ENCODE measurements at regions not wholly inside any gene's neighbourhood (a gene's known extent, or its start where the extent isn't known, plus 50 kb on each side); places are given as distances from the start of the nearest gene placed in this dataset.

- no peak for DNase-seq (ENCODE audit: low read depth in 2 of 2)
These were observed 58.6 kb downstream of the TMEM17 start for GRCh38 chr2:62447411-62447810.

- DNase-seq (ENCODE audit: low read depth in 2 of 2) = no peak
These were observed 59.5 kb downstream of the TMEM17 start for GRCh38 chr2:62446491-62446890.

DNA sequence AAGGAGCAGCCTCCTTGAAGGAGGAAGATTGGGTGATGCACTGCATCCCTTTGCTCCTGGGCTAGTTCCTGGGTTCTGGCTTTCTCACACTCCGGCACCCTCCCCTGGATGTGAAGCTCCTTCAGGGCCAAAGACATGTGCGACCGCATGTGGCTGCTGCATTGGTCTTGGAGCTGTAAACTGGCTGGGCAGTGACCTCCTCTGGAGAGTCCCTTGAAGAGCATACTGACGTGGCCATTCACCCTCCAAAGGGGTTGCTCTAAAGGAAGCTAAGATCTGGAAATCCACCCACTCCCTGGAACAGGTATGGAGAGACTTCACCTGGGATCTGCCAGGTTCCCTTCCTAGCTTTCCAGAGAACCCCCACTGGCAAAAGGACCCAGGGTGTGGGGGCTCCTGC, 62.1 kb downstream of the TMEM17 start:
- DNase-seq (ENCODE audit: low read depth in 2 of 2) = no peak

- no peak for DNase-seq (ENCODE audit: low read depth in 2 of 2)
These were observed 62.5 kb downstream of the TMEM17 start for GRCh38 chr2:62443471-62443870.

DNA sequence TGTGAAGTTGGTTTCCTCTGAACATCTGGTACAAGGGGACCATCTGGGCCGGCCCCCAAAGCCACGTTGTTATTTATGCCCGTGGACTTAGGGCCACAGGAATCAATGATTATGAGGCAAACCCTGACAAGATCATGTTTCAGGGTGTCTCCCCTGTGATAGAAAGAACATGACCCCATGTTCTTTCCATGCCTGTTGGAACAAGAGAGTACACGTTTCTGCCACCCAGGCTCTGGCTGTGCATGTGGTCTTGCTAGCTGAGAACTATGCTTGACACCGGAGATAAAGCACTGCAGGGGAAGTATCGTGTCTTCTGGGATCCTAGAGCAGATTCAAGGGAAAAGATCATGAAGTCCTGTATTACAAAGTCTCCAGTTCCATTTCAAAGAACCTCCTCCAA, 64.2 kb downstream of the TMEM17 start:
- no peak for DNase-seq (ENCODE audit: low read depth in 2 of 2)

GRCh38 chr2:62441421-62441820, 64.6 kb downstream of the TMEM17 start:
- DNase-seq (ENCODE audit: low read depth in 2 of 2) = no peak

DNA sequence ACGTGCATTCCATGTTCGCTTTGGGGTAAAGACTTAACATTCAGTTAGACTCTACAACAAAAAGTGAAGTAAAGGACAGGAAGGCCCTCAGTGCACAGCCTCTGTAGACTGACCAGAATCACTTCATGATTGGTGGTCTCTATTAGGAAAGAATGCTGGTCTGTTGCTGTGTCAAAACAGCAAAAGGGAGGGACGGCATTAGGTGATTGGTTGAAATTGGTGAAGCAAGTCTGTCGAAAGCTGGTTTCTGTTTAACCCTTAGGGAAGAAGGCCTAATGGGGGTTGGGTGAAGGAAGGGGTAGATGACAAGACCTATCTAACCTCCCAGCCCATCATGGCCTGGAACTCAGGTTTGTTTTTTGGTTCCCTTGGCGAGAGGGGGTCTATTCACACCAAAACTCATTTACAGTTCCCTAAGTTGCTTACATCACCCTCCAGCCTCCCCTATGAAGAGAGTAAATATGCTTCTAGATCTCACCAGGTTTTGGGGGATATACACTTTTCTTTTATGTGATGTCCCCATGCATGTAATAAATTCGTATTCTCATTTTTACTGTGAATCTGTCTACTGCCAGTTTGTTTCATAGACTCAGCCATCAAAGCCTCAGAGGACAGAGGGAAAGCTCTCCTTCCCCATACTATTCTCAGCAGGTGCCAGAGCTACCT, 65.6 kb downstream of the TMEM17 start:
- DNase-seq (ENCODE audit: low read depth in 2 of 2) = no peak

DNA sequence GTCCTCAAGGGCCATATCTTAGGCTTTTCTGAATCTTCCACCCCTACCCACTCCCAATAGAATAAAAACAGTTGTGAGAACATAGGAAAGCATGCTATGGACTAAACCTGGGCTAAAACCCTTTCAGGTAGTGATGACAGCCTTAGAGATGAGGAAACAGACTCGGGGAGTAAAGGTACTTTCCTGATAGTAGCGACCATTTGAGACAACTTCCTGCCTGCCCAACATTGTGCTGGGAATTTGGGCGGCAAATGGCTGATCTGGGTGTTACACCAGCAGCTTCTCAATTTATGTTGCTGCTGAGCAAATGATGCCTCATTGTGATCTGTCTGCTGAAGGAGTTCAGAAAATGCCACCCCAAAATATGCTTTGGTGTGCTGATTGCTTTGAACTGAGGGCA, 66.6 kb downstream of the TMEM17 start:
- no peak for DNase-seq (ENCODE audit: low read depth in 2 of 2)

DNA sequence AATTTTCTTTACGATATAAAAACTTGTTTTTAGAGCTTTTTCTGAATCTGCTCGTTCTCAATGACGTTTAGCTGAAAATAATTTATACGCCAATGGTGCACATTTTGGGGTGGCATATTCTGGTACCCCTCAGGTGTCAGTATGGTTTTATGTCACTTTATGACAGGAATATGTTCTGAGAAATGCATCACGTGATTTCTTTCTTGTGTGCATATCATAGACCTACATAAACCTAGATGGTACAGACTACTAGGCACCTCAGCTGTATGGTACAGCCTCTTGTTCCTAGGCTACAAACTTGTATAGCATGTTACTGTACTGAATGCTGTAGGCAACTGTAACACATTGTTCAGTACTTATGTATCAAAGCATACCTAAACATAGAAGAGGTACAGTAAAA, 68.2 kb downstream of the TMEM17 start:
- DNase-seq (ENCODE audit: low read depth in 2 of 2) = no peak

DNA sequence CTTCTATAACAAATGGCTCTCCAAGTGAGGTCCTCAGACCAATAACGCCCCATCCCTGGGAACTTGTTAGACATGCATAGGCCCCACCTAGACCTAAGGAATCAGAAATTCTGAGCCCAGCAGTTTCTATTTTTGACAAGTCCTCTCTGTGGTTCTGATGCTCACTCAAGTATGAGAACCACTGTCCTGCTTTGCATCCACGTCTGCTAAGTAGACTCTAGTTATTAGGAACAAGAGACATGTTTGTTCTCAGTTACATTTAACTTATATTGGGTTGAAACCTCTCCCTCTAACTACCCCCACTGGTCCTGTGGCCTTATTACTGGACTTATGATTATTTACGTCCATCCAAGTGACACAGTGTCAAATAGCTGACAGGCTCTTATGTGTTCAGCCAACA, 70.3 kb downstream of the TMEM17 start:
- no peak for DNase-seq (ENCODE audit: low read depth in 2 of 2)

DNA sequence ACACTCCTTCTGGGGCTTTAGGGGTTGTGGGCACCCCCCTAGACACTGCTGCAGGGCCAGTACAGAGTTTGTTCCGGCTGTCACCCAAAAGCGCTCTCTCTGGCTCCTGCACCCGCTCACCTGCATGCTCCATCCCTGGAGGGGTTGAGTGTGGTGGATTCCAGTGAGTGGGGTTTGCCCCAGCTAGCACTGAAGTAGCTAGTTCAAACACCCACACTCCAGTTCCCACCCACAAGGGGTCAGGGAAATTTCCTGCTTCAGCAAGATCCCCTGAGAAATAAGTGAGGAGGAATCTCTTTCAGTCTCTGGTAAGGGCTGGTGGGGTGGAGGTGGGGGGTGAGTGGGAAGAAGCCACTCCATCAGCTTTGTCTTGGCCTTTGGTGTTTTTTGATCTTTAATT, 73.6 kb downstream of the TMEM17 start:
- DNase-seq (ENCODE audit: low read depth in 2 of 2) = no peak

GRCh38 chr2:62431512-62431911, 74.5 kb downstream of the TMEM17 start:
- no peak for DNase-seq (ENCODE audit: low read depth in 2 of 2)

GRCh38 chr2:62430146-62430545, 75.8 kb downstream of the TMEM17 start:
- no peak for DNase-seq (ENCODE audit: low read depth in 2 of 2)

DNA sequence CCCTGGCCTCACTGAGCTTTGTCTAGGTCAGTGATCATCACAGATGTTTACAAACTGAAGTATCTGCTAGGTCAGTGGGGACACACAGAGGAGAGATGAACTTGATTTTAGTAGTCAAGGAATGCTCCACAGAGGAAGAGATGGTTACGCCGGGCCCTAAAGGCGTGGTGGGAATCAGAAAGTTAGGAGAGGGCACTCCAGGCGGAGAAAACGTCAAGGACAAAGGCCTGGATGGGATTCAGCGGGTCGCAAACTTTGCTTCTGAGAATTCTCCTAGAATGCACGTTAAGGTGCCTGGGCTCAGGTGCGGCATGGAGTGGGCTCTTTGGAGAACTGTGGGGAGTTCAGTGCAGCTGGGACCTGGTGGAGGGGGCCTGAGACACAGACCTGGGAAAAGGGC, 78.8 kb downstream of the TMEM17 start:
- DNase-seq (ENCODE audit: low read depth in 2 of 2) = no peak

DNA sequence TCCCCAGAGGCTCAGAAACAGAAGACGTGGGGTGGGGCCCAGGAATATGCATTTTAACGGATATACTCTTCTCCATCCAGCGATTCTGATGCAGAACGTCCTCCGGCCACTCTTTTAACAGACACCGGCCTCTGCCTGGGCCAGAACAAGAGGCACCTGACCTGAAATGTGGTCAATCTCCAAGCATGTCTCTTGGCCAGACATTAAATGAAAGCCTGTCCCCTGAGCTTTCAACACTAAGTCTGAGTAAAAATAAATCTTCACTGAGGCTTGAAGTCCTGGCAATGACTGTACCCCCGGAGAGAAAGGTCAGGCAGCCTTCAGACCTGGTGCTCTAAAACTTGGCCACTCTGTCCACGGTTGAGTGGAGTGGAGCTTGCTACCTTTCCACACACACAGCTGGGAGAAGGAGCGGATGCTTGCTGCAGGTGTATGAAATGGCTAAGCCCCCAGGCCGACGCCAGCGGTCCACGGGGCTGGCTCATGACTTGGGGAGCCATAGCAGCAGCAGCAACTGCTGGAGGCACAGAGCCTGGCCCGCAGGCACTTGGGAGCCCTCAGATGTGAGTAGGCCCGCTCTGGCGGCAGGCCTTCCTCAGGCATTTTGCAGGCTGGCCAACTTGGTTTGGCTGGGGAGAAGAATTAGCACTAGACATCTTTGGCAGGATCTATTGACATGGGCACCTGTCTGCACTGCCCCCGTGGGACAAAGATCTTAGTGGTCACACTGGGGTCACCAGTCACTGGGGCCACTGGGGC, 79.7 kb downstream of the TMEM17 start:
- no peak for DNase-seq (ENCODE audit: low read depth in 2 of 2)

DNA sequence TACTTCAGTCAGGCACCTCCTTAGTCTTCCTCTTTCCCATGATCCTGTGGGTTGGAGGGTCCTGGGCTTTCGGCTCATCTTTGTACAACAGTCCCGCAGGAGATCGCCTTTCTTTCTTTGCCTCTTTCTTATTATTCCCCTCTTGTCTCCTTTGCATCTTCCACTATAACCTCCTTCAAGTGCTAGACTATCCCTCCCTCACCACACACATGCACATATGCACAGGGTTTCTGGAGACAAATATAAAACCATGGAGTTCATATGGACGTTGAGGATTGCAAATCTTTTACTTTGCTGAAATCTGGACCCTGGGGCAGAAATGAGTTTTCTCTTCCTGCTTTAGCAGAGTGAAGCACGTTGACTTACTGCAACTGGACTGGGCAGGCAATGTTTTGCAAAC, 80.3 kb downstream of the TMEM17 start:
- no peak for DNase-seq (ENCODE audit: low read depth in 2 of 2)

- no peak for DNase-seq (ENCODE audit: low read depth in 2 of 2)
These were observed 81.1 kb downstream of the TMEM17 start for GRCh38 chr2:62424899-62425298.

GRCh38 chr2:62423883-62424458, 82.0 kb downstream of the TMEM17 start:
- peak in 1 of 2 donors; percentile 26 for DNase-seq (ENCODE audit: low read depth in 2 of 2)

DNA sequence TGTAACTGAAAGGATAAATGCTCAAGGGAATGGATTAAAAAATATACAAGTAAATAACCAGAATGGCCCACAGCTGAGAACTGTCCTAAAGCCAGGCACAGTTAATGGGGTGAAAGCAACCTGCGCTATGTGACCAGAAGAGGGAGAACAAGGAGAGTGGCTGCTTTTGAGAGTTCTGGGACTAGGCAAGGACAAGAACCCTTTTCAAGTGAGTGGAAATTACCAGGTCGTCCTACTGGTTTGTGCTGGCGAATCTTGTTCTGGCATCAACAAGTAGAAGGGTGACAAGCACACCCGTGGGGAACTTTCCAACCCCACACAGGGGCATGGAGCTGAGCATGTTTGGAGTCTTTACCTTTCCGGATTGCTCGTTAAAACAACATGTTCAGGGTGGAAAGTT, 82.8 kb downstream of the TMEM17 start:
- no peak for DNase-seq (ENCODE audit: low read depth in 2 of 2)

- no peak for DNase-seq (ENCODE audit: low read depth in 2 of 2)
These were observed 90.5 kb downstream of the TMEM17 start for GRCh38 chr2:62415518-62415917.

GRCh38 chr2:62415019-62415431, 91.0 kb downstream of the TMEM17 start:
- no peak for DNase-seq (ENCODE audit: low read depth in 2 of 2)

DNA sequence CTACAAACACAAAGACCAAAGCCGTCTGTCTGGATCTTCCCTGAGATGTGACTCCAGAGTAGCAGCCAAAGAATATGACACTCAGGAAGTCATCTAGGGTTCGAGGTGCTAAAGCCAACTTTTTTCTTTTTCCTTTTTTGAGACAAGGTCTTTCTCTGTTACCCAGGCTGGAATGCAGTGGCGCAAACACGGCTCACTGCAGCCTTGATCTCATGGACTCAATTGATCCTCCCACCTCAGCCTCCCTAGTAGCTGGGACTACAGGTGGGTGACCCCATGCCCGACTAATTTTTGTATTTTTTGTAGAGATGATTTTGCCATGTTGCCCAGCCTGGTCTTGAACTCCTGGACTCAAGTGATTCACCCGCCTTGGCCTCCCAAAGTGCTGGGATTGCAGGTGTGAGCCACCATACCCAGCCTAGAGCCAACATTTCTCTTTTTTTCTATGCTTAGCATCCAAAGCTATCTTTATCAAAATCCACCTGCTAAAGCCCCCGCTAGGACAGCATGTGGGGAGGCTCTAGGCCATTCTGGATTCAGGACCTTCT, 92.8 kb downstream of the TMEM17 start:
- DNase-seq (ENCODE audit: low read depth in 2 of 2) = no peak

DNA sequence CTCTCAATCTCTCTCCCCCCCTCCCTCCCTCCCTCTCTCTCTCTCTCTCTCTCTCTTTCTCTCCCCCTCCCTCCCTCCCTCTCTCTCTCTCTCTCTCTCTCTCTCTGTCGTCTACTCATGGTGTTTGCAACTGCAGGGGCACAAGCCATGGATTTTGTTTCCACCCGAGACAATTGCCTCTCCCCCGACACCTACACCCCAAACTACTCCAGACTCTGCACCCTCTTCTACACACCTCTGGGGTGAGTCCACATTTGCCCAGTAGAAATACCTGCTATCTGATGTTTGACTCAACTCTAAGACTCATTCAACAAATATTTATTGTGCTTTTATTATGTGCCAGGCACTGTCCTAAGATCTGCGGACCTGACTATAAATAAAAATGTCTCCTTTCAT, 93.7 kb downstream of the TMEM17 start:
- DNase-seq (ENCODE audit: low read depth in 2 of 2) = no peak

Data from dermis microvascular lymphatic vessel endothelial cell (primary cell).